ENCODE measurements at regions not wholly inside any gene's neighbourhood (a gene's known extent, or its start where the extent isn't known, plus 50 kb on each side); places are given as distances from the start of the nearest gene placed in this dataset.
"Not testable (repeated sequence)": the region's sequence is repeated elsewhere in the genome, so short reads cannot be mapped to it uniquely, and the experiment has no call there.

DNA sequence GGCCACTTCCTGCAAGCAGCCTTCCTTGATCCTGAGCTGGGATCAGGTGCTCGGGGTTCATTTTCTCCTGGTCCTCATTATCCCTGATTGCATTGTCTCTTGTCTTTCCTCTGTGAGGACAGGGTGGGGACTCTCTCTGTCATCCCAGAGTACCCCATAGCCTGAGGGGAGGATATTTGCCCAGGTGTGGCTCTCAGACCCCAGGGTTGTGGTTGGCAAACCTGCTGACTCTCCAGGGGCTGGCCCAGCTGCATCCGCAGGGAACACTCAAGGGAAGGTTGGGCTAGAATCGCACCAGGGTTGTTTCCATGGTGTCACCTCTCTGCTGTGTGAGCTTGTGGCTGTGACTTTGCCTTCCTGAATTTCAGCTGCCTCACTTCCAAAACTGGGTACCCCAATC lies 276.8 kb upstream of the C1orf174 start:
- ChIA-PET CTCF (no interaction called here), POLR2A (no interaction called here)
- Mint-ChIP-seq H3K4me3 (no peak overlapping the region), H3K27ac (no peak overlapping the region), H3K9me3 (no peaks in the 10 kb centered on the region), H3K36me3 (ENCODE audit: low read depth) (no peaks in the 10 kb centered on the region), H3K27me3 (no peaks in the 10 kb centered on the region), H3K4me1 (no peaks in the 10 kb centered on the region)
- DNase-seq, result no peak

DNA sequence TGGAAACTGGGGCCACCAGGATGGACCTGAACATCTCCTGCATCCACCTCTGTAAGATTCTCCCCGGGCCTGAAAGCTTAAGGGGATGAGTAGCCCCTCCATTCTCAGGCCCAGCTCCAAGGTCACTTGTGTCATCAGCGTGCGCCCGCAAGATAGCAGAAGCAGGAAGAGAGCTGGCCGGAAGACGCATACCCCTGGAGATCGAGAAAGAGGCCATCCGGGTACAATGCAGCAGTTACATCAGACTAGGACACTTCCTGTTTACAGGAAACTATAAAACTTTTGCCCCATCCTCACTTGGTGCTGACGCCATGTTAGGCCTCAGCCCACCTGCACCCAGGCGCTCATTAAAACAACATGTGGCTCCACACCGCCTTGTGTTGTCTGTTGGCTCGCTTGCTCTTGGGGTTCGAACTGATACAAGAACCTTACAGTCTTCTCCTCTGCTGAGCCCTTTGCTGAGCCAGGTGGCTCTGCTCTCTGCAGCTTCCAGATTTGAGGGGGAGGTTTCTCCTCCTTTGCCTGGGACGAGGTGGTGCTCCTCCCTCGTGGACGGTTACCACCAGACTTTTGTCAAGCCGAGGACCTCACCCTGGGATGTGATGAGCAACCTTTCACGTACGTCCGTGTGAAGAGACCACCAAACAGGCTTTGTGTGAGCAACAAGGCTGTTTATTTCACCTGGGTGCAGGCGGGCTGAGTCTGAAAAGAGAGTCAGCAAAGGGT lies 277.5 kb upstream of the C1orf174 start:
- Mint-ChIP-seq H3K36me3 (ENCODE audit: low read depth) (no peaks in the 10 kb centered on the region), H3K27ac (no peak overlapping the region), H3K9me3 (no peaks in the 10 kb centered on the region), H3K4me1 (no peaks in the 10 kb centered on the region), H3K27me3 (no peaks in the 10 kb centered on the region), H3K4me3 (no peak overlapping the region)
- CTCF ChIA-PET, result no interaction called here
- no peak for DNase-seq
- POLR2A ChIA-PET, result no interaction called here

DNA sequence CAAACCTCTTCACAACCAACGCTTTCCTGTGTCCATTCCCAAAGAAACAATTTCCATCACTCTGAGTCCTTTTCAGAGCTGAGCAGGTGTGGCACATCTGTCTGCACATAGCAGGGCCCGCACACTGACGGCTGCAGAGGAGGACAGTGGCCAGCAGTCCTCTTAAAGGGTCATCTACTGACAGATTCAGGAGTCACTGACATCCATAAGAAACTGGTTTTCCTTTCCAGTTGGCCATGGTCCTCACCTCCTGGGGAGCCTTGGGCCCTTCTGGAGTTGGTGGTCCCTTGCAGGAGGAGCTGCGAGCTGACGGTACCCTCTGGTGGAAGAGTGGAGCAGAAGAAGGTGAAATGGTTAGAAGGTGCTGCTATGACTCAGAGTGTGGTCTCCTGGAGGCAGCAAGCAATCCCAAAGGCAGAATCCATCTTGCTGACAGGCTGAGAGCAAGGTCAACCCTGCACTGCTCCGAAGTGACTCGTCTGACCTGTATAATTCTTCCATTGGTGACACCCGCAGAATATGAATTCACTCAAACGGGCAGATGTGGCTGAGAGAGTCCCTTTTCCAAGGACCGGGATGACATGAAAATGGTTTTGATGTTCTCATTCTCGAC lies 278.5 kb upstream of the C1orf174 start:
- Mint-ChIP-seq H3K27ac (no peak overlapping the region), H3K4me1 (no peaks in the 10 kb centered on the region), H3K9me3 (no peaks in the 10 kb centered on the region), H3K36me3 (ENCODE audit: low read depth) (no peaks in the 10 kb centered on the region), H3K4me3 (no peak overlapping the region), H3K27me3 (no peaks in the 10 kb centered on the region)
- ChIA-PET CTCF (no interaction called here), POLR2A (no interaction called here)
- DNase-seq, result no peak

- H3K36me3 Mint-ChIP-seq (ENCODE audit: low read depth), result no peaks in the 10 kb centered on the region
- no peak overlapping the region for H3K27ac Mint-ChIP-seq
- H3K9me3 Mint-ChIP-seq, result no peaks in the 10 kb centered on the region
- no peaks in the 10 kb centered on the region for H3K27me3 Mint-ChIP-seq
- no peak for DNase-seq
- ChIA-PET POLR2A (no interaction called here), CTCF (no interaction called here)
- no peaks in the 10 kb centered on the region for H3K4me1 Mint-ChIP-seq
- H3K4me3 Mint-ChIP-seq, result no peak overlapping the region
Observed at GRCh38 chr1:4179914-4180735, 280.1 kb upstream of the C1orf174 start.

DNA sequence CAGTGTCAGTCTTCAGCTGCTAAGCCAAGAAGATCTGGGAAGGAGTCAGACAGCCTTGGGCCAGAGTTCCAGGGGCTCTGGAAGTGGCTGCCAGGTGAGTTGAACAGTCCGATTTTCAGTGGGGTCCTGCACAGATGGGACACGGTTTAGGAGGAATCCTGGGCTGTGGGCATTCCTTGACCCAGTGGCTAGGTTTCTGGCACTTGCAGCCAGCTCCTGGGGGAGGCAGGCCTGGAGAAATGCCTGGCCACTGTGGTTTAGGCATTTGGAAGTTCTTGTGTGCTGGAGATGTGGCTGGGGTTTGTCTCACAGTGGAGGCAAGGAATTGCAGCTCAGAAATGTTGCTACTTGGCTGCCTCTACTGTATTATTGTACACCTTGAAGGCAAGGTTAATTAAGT lies 286.4 kb upstream of the C1orf174 start:
- H3K27me3 Mint-ChIP-seq; H3K36me3 Mint-ChIP-seq (ENCODE audit: low read depth); H3K4me1 Mint-ChIP-seq; POLR2A ChIA-PET; H3K4me3 Mint-ChIP-seq; H3K9me3 Mint-ChIP-seq; H3K27ac Mint-ChIP-seq; CTCF ChIA-PET; DNase-seq: not testable (repeated sequence)

- no peak overlapping the region for H3K27ac Mint-ChIP-seq
- DNase-seq, result no peak
- H3K9me3 Mint-ChIP-seq, result peaks cover 22% of the 10 kb centered on the region
- ChIA-PET CTCF (no interaction called here), POLR2A (no interaction called here)
- H3K36me3 Mint-ChIP-seq (ENCODE audit: low read depth), result no peaks in the 10 kb centered on the region
- H3K4me1 Mint-ChIP-seq, result no peaks in the 10 kb centered on the region
- H3K27me3 Mint-ChIP-seq, result peaks cover under 1% of the 10 kb centered on the region
- no peak overlapping the region for H3K4me3 Mint-ChIP-seq
Observed at GRCh38 chr1:4203501-4203900, 303.4 kb upstream of the C1orf174 start.

- Mint-ChIP-seq H3K9me3 (peaks cover 22% of the 10 kb centered on the region), H3K4me1 (no peaks in the 10 kb centered on the region), H3K36me3 (ENCODE audit: low read depth) (no peaks in the 10 kb centered on the region), H3K27me3 (no peaks in the 10 kb centered on the region), H3K27ac (no peak overlapping the region), H3K4me3 (no peak overlapping the region)
- no peak for DNase-seq
- CTCF ChIA-PET, result no interaction called here
- POLR2A ChIA-PET, result no interaction called here
Observed at GRCh38 chr1:4207183-4207582, 307.1 kb upstream of the C1orf174 start.

DNA sequence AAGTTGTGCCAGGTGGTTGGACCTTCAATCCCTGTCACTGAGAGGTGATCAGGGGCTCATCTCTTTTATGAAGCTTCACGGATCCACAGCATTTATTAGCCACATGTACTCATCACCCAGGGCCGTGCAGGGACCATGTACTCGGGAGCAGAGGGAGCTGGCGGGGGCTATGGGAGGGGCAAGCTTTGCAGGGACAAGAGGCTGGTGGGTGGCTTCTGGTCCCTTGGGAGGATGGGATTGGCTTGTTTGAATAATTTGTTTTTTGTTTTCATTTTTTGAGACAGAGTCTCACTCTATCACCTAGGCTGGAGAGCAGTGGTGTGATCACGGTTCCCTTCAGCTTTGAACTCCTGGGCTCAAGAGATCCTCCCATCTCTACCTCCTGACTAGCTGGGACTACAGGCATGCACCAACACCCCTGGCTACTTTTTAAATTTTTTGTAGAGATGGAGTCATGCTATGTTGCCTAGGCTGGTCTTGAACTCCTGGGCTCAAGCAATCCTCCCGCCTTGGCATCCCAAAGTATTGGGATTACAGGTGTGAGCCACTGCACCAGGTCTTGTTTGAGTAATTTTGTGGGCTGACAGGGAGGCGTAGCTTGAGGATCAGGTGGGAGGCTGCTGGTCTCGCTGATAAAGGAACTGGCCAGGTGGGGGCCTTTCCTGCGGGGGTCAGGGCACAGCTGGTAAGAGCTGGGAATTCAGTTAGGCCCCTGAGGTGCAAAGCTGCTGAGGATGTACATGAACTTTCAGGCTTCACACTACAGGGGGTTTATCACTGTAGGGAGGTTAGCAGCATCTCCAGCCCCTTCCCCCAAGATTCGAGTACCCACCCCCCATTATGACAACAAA lies 308.0 kb upstream of the C1orf174 start:
- CTCF ChIA-PET, result no interaction called here
- DNase-seq, result no peak
- Mint-ChIP-seq H3K9me3 (peaks cover 22% of the 10 kb centered on the region), H3K4me3 (no peak overlapping the region), H3K4me1 (no peaks in the 10 kb centered on the region), H3K27me3 (no peaks in the 10 kb centered on the region), H3K36me3 (ENCODE audit: low read depth) (no peaks in the 10 kb centered on the region), H3K27ac (no peak overlapping the region)
- POLR2A ChIA-PET, result no interaction called here

GRCh38 chr1:4210043-4210442 lies 310.0 kb upstream of the C1orf174 start:
- H3K27me3 Mint-ChIP-seq, result no peaks in the 10 kb centered on the region
- H3K36me3 Mint-ChIP-seq (ENCODE audit: low read depth), result no peaks in the 10 kb centered on the region
- DNase-seq, result no peak
- ChIA-PET CTCF (no interaction called here), POLR2A (no interaction called here)
- no peak overlapping the region for H3K27ac Mint-ChIP-seq
- no peak overlapping the region for H3K4me3 Mint-ChIP-seq
- peaks cover 10% of the 10 kb centered on the region for H3K9me3 Mint-ChIP-seq
- H3K4me1 Mint-ChIP-seq, result no peaks in the 10 kb centered on the region

DNA sequence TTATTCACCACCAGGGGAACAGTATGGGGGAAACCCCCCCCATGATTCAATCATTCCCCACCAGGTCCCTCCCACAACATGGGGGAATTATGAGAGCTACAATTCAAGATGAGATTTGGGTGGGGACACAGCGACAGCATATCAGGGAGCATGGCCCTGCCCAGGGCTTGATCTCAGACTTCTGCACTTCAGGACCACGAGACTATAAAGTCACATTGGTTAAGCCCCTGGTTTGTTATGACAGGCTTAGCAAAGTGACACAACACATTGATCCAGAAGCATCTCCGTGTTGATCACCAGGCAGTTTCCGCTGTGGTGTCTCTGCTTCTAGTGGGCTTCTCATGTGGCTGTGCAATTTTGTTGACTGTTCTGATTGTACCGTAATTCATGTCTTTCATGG lies 312.7 kb upstream of the C1orf174 start:
- Mint-ChIP-seq H3K27ac (no peak overlapping the region), H3K36me3 (ENCODE audit: low read depth) (no peaks in the 10 kb centered on the region), H3K4me1 (no peaks in the 10 kb centered on the region), H3K27me3 (no peaks in the 10 kb centered on the region), H3K9me3 (no peaks in the 10 kb centered on the region), H3K4me3 (no peak overlapping the region)
- ChIA-PET POLR2A (no interaction called here), CTCF (no interaction called here)
- no peak for DNase-seq

- Mint-ChIP-seq H3K27ac (no peak overlapping the region), H3K9me3 (no peaks in the 10 kb centered on the region), H3K4me1 (no peaks in the 10 kb centered on the region), H3K4me3 (no peak overlapping the region), H3K27me3 (no peaks in the 10 kb centered on the region), H3K36me3 (ENCODE audit: low read depth) (no peaks in the 10 kb centered on the region)
- ChIA-PET POLR2A (no interaction called here), CTCF (no interaction called here)
- no peak for DNase-seq
Observed at GRCh38 chr1:4213366-4213973, 313.4 kb upstream of the C1orf174 start.

GRCh38 chr1:4214826-4215225 lies 314.8 kb upstream of the C1orf174 start:
- no peaks in the 10 kb centered on the region for H3K4me1 Mint-ChIP-seq

DNA sequence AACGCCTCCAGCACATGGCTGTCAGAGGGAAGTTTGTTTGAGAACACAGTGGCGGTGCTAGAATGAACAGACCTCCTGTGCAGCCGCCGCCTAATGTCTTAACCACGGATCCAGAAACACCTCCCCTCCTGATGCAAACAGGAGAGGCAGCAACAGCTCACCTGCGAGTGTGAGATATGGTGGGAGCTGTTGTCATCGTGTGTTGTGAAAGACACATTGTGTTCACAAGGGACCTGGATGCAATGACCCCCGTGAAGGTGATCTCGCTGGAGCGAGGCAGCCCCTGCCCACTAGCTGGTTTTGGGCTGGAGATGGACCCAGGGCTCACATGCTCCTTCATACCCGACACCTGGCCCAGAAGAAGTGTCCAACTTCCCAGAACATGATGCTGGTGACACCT lies 315.3 kb upstream of the C1orf174 start:
- ChIA-PET POLR2A (no interaction called here), CTCF (no interaction called here)
- no peaks in the 10 kb centered on the region for H3K27me3 Mint-ChIP-seq
- H3K4me3 Mint-ChIP-seq, result no peak overlapping the region
- no peaks in the 10 kb centered on the region for H3K9me3 Mint-ChIP-seq
- H3K27ac Mint-ChIP-seq, result no peak overlapping the region
- no peaks in the 10 kb centered on the region for H3K36me3 Mint-ChIP-seq (ENCODE audit: low read depth)
- no peaks in the 10 kb centered on the region for H3K4me1 Mint-ChIP-seq
- no peak for DNase-seq

More at GRCh38 chr1:4214826-4215225, 314.8 kb upstream of the C1orf174 start:
- no peak for DNase-seq
- Mint-ChIP-seq H3K9me3 (no peaks in the 10 kb centered on the region), H3K4me3 (no peak overlapping the region), H3K27ac (no peak overlapping the region), H3K36me3 (ENCODE audit: low read depth) (no peaks in the 10 kb centered on the region), H3K27me3 (no peaks in the 10 kb centered on the region)
- POLR2A ChIA-PET, result no interaction called here
- CTCF ChIA-PET, result no interaction called here
